ENCODE measurements at regions not wholly inside any gene's neighbourhood (a gene's known extent, or its start where the extent isn't known, plus 50 kb on each side); places are given as distances from the start of the nearest gene placed in this dataset.
"Not testable (repeated sequence)": the region's sequence is repeated elsewhere in the genome, so short reads cannot be mapped to it uniquely, and the experiment has no call there.

DNA sequence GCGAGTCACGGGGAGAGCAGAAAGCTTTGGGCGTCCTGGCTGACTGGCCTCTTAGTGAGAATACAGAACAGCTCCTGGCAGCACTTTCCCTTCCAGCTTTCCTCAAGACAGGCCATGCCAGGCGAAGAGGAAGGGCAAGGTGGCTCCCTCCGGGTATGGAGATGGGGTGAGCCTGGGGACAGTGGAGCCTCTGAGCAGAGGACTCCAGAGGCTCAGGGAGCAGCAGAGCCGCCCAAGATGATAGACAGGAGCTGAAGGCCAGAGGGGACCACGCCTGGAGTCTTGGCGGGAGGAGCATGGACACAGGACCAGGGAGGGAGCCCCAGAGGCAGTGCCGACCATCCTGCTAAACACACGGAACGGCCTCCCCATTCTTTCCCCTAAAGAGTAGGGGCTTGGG lies 229.1 kb downstream of the TM9SF2 start:
- Mint-ChIP-seq H3K4me3 (no peak overlapping the region), H3K4me1 (peaks cover 0 to 13% (median 4%) of the 10 kb centered on the region in 4 donors), H3K36me3 (peaks cover 9% of the 10 kb centered on the region), H3K27ac (no peak overlapping the region), H3K9me3 (no peaks in the 10 kb centered on the region), H3K27me3 (no peaks in the 10 kb centered on the region)
- no peak overlapping the region for H3K4me3 ChIP-seq (ENCODE audit: low read depth, low read length)
- ATAC-seq (ENCODE audit: low read depth in 2 of 2) (no peak), DNase-seq (no peak)
- no peaks in the 10 kb centered on the region for H3K27me3 ChIP-seq (ENCODE audit: control insufficient read depth, insufficient read depth, low read length)
- H3K4me1 ChIP-seq (ENCODE audit: control insufficient read depth, insufficient read depth, low read length, poor library complexity, severe bottlenecking) = no peaks in the 10 kb centered on the region
- H3K36me3 ChIP-seq (ENCODE audit: control insufficient read depth, insufficient read depth, low read length) = no peaks in the 10 kb centered on the region
- H3K27ac ChIP-seq (ENCODE audit: insufficient read depth, low read length, poor library complexity, severe bottlenecking) = no peak overlapping the region
- H3K9me3 ChIP-seq (ENCODE audit: control insufficient read depth in 2 of 2, low read length in 2 of 2) = no peaks in the 10 kb centered on the region

DNA sequence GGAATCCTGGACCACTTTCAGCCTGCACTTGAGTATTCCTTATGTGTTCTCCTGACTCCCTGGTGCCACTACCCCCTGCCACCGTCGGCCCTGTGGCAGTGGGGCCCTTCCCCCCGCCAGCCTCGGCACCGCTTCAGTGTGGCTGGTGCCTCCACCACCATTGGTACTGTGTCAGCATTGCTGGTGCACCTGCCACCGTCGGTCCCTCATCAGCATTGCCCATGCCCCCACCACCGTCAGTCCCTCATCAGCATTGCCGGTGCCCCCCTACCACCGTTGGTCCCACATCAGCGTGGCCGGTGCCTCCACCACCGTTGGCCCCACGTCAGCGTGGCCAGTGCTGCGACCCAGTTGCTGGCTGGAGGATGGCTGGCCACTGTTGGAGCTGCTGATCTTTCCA lies 228.5 kb downstream of the TM9SF2 start:
- Histone ChIP-seq H3K27ac (ENCODE audit: insufficient read depth, low read length, poor library complexity, severe bottlenecking) (no peak overlapping the region), H3K27me3 (ENCODE audit: control insufficient read depth, insufficient read depth, low read length) (no peaks in the 10 kb centered on the region), H3K9me3 (ENCODE audit: control insufficient read depth in 2 of 2, low read length in 2 of 2) (no peaks in the 10 kb centered on the region), H3K4me3 (ENCODE audit: low read depth, low read length) (no peak overlapping the region), H3K36me3 (ENCODE audit: control insufficient read depth, insufficient read depth, low read length) (no peaks in the 10 kb centered on the region), H3K4me1 (ENCODE audit: control insufficient read depth, insufficient read depth, low read length, poor library complexity, severe bottlenecking) (no peaks in the 10 kb centered on the region)
- H3K36me3 Mint-ChIP-seq = peaks cover 9% of the 10 kb centered on the region
- ATAC-seq (ENCODE audit: low read depth in 2 of 2) (no peak), DNase-seq (no peak)
- no peaks in the 10 kb centered on the region for H3K9me3 Mint-ChIP-seq
- H3K4me1 Mint-ChIP-seq = peaks cover 0 to 13% (median 4%) of the 10 kb centered on the region in 4 donors
- H3K27ac Mint-ChIP-seq = no peak overlapping the region
- H3K4me3 Mint-ChIP-seq = no peak overlapping the region
- H3K27me3 Mint-ChIP-seq = no peaks in the 10 kb centered on the region

- DNase-seq; ATAC-seq (ENCODE audit: low read depth in 2 of 2); H3K4me3 Mint-ChIP-seq; H3K27ac ChIP-seq (ENCODE audit: insufficient read depth, low read length, poor library complexity, severe bottlenecking); H3K9me3 Mint-ChIP-seq; H3K27me3 Mint-ChIP-seq; H3K27me3 ChIP-seq (ENCODE audit: control insufficient read depth, insufficient read depth, low read length); H3K4me3 ChIP-seq (ENCODE audit: low read depth, low read length); H3K9me3 ChIP-seq (ENCODE audit: control insufficient read depth in 2 of 2, low read length in 2 of 2); H3K36me3 ChIP-seq (ENCODE audit: control insufficient read depth, insufficient read depth, low read length); H3K4me1 ChIP-seq (ENCODE audit: control insufficient read depth, insufficient read depth, low read length, poor library complexity, severe bottlenecking); H3K27ac Mint-ChIP-seq: not testable (repeated sequence)
- peaks cover 0 to 13% (median 4%) of the 10 kb centered on the region in 4 donors for H3K4me1 Mint-ChIP-seq
- peaks cover 19% of the 10 kb centered on the region for H3K36me3 Mint-ChIP-seq
These were observed 226.4 kb downstream of the TM9SF2 start for GRCh38 chr13:99727651-99728050.

GRCh38 chr13:99726282-99726894 lies 225.1 kb downstream of the TM9SF2 start:
- Mint-ChIP-seq H3K9me3 (no peaks in the 10 kb centered on the region), H3K27ac (peak overlapping the region in 1 of 3 donors; percentile 16), H3K4me3 (no peak overlapping the region), H3K4me1 (peaks cover 0 to 8% (median 4%) of the 10 kb centered on the region in 4 donors), H3K36me3 (peaks cover 19% of the 10 kb centered on the region), H3K27me3 (no peaks in the 10 kb centered on the region)
- no peak overlapping the region for H3K4me3 ChIP-seq (ENCODE audit: low read depth, low read length)
- ATAC-seq (ENCODE audit: low read depth in 2 of 2) (no peak), DNase-seq (no peak)
- H3K4me1 ChIP-seq (ENCODE audit: control insufficient read depth, insufficient read depth, low read length, poor library complexity, severe bottlenecking) = no peaks in the 10 kb centered on the region
- H3K27me3 ChIP-seq (ENCODE audit: control insufficient read depth, insufficient read depth, low read length) = no peaks in the 10 kb centered on the region
- H3K9me3 ChIP-seq (ENCODE audit: control insufficient read depth in 2 of 2, low read length in 2 of 2) = no peaks in the 10 kb centered on the region
- no peak overlapping the region for H3K27ac ChIP-seq (ENCODE audit: insufficient read depth, low read length, poor library complexity, severe bottlenecking)
- no peaks in the 10 kb centered on the region for H3K36me3 ChIP-seq (ENCODE audit: control insufficient read depth, insufficient read depth, low read length)

DNA sequence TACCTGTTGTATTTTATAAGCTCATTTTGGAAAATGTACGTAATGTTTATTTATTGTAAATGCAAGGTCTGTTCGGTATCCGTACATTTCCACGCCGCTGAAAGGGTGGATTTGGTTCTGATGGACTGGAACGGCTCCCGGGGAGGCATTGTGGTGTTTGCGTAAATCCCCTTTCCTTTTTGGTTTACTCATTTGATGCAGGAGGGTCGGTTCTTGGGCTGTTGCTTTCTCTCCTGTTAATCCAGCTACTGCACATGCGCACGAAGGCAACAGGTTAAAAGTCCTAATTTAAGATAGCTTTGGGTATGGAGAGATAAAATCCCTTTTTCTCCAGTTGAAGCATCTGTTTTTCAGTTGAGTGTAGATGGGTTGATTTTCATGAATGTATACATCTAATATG lies 224.4 kb downstream of the TM9SF2 start:
- H3K4me1 ChIP-seq (ENCODE audit: control insufficient read depth, insufficient read depth, low read length, poor library complexity, severe bottlenecking) = no peaks in the 10 kb centered on the region
- H3K4me1 Mint-ChIP-seq = peaks cover 0 to 10% (median 4%) of the 10 kb centered on the region in 4 donors
- H3K9me3 ChIP-seq (ENCODE audit: control insufficient read depth in 2 of 2, low read length in 2 of 2) = no peaks in the 10 kb centered on the region
- no peak overlapping the region for H3K4me3 Mint-ChIP-seq
- ATAC-seq (ENCODE audit: low read depth in 2 of 2) = no peak
- no peak overlapping the region for H3K27ac Mint-ChIP-seq
- no peak overlapping the region for H3K4me3 ChIP-seq (ENCODE audit: low read depth, low read length)
- no peak for DNase-seq
- no peaks in the 10 kb centered on the region for H3K27me3 Mint-ChIP-seq
- H3K27ac ChIP-seq (ENCODE audit: insufficient read depth, low read length, poor library complexity, severe bottlenecking) = no peak overlapping the region
- H3K9me3 Mint-ChIP-seq = no peaks in the 10 kb centered on the region
- H3K27me3 ChIP-seq (ENCODE audit: control insufficient read depth, insufficient read depth, low read length) = no peaks in the 10 kb centered on the region
- H3K36me3 Mint-ChIP-seq = peaks cover 19% of the 10 kb centered on the region
- H3K36me3 ChIP-seq (ENCODE audit: control insufficient read depth, insufficient read depth, low read length) = no peaks in the 10 kb centered on the region

DNA sequence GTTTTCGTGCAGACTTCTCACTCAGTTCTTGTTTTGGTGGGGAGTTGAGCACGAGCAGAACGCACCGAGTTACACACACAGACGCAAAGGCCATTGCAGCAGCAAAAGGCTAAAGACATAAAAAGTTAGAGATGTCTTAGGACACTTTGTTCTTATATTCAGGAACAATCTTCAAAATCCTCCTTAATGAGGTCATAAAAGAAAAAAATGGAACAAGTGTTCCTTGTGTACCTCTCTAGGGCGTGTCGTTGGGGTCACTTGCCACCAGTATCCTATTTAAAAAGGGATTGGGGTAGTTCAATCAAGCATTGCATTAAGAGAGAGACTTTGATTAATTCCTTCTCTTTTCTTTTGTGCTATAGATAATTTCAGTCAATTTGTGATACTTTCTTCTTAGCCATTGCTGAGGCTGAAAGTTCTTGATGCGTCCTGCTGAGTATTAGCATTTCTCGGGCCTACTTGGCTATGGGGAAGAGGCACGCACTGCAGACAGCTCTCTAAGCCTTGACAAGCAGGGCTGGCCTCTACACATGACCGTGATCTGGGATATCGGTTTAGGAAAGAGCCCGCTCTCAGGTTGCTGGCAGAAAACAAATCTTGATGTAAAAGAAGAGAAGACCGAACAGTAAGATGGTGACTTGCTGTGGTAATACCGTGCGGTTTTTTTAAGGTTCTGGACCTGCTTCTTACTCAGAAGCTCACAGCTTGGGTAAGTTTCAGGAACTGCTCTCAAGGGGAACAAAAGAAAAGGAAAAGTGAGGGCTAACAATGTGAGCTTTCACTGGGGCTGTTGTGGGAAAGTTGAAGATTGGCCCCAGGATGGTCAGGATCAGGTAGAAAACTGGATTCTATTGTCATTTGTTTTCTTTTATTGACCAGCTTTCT lies 223.6 kb downstream of the TM9SF2 start:
- Histone ChIP-seq H3K27ac (ENCODE audit: insufficient read depth, low read length, poor library complexity, severe bottlenecking) (no peak overlapping the region), H3K4me1 (ENCODE audit: control insufficient read depth, insufficient read depth, low read length, poor library complexity, severe bottlenecking) (no peaks in the 10 kb centered on the region), H3K9me3 (ENCODE audit: control insufficient read depth in 2 of 2, low read length in 2 of 2) (no peaks in the 10 kb centered on the region), H3K27me3 (ENCODE audit: control insufficient read depth, insufficient read depth, low read length) (no peaks in the 10 kb centered on the region), H3K36me3 (ENCODE audit: control insufficient read depth, insufficient read depth, low read length) (no peaks in the 10 kb centered on the region), H3K4me3 (ENCODE audit: low read depth, low read length) (no peak overlapping the region)
- no peak for ATAC-seq (ENCODE audit: low read depth in 2 of 2)
- Mint-ChIP-seq H3K4me3 (no peak overlapping the region), H3K4me1 (peaks cover 0 to 15% (median 5%) of the 10 kb centered on the region in 4 donors), H3K27ac (no peak overlapping the region), H3K27me3 (no peaks in the 10 kb centered on the region), H3K36me3 (peaks cover 16% of the 10 kb centered on the region), H3K9me3 (no peaks in the 10 kb centered on the region)
- no peak for DNase-seq

GRCh38 chr13:99723878-99724277 lies 222.6 kb downstream of the TM9SF2 start:
- H3K9me3 Mint-ChIP-seq = no peaks in the 10 kb centered on the region
- H3K27ac Mint-ChIP-seq = no peak overlapping the region
- Histone ChIP-seq H3K4me3 (ENCODE audit: low read depth, low read length) (no peak overlapping the region), H3K9me3 (ENCODE audit: control insufficient read depth in 2 of 2, low read length in 2 of 2) (no peaks in the 10 kb centered on the region), H3K27ac (ENCODE audit: insufficient read depth, low read length, poor library complexity, severe bottlenecking) (no peak overlapping the region), H3K27me3 (ENCODE audit: control insufficient read depth, insufficient read depth, low read length) (no peaks in the 10 kb centered on the region), H3K36me3 (ENCODE audit: control insufficient read depth, insufficient read depth, low read length) (no peaks in the 10 kb centered on the region), H3K4me1 (ENCODE audit: control insufficient read depth, insufficient read depth, low read length, poor library complexity, severe bottlenecking) (no peaks in the 10 kb centered on the region)
- no peak overlapping the region for H3K4me3 Mint-ChIP-seq
- H3K4me1 Mint-ChIP-seq = peaks cover 0 to 15% (median 5%) of the 10 kb centered on the region in 4 donors
- no peaks in the 10 kb centered on the region for H3K27me3 Mint-ChIP-seq
- ATAC-seq (ENCODE audit: low read depth in 2 of 2) (no peak), DNase-seq (no peak)
- peaks cover 10% of the 10 kb centered on the region for H3K36me3 Mint-ChIP-seq

DNA sequence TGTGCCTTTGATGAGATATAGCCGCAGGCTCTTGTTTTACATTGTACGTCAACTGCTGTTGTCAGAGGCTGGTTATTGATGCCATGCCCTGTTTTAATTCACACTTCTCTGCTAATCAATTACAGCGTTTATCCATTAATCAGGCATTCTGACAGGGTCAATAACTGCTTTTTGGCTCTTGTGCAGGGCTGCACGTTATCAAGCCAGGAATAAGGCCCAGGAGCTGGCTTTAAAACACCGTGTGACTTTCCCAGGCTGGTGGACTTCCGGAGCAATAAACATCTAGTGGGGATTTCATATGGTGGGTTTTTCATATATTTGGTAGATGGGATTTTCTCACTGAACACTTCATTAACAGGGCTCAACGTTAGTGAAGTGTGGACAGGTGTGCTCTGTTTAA lies 221.7 kb downstream of the TM9SF2 start:
- Histone ChIP-seq H3K27me3 (ENCODE audit: control insufficient read depth, insufficient read depth, low read length) (no peaks in the 10 kb centered on the region), H3K4me1 (ENCODE audit: control insufficient read depth, insufficient read depth, low read length, poor library complexity, severe bottlenecking) (no peaks in the 10 kb centered on the region), H3K4me3 (ENCODE audit: low read depth, low read length) (no peak overlapping the region), H3K36me3 (ENCODE audit: control insufficient read depth, insufficient read depth, low read length) (no peaks in the 10 kb centered on the region), H3K9me3 (ENCODE audit: control insufficient read depth in 2 of 2, low read length in 2 of 2) (no peaks in the 10 kb centered on the region), H3K27ac (ENCODE audit: insufficient read depth, low read length, poor library complexity, severe bottlenecking) (no peak overlapping the region)
- Mint-ChIP-seq H3K4me1 (peaks cover 0 to 15% (median 5%) of the 10 kb centered on the region in 4 donors), H3K4me3 (no peak overlapping the region), H3K9me3 (no peaks in the 10 kb centered on the region), H3K27me3 (no peaks in the 10 kb centered on the region), H3K36me3 (peaks cover 10% of the 10 kb centered on the region), H3K27ac (no peak overlapping the region)
- DNase-seq = no peak
- no peak for ATAC-seq (ENCODE audit: low read depth in 2 of 2)

Data from CD4-positive, CD25-positive, alpha-beta regulatory T cell (primary cell).